H9 (cell line): ENCODE measurements at regions not wholly inside any gene's neighbourhood (a gene's known extent, or its start where the extent isn't known, plus 50 kb on each side); places are given as distances from the start of the nearest gene placed in this dataset.

Experiments used
- DNase-seq: peaks from one replicate; pipeline ENCODE4 v3.0.0-alpha.2; 2017
- H2AFZ ChIP-seq: one replicate; pipeline ENCODE4 v1.6.1; 2013; ENCODE audit warnings: mild to moderate bottlenecking, low read length, control low read depth, moderate library complexity
- H2AK5ac ChIP-seq: 2 replicates; pipeline ENCODE4 v1.6.1; 2013; ENCODE audit warnings: low read length, control low read depth, mixed read lengths; ENCODE audit not compliant: insufficient read length
- H2BK120ac ChIP-seq: one replicate; pipeline ENCODE4 v1.6.1; 2013; ENCODE audit warnings: low read depth, mild to moderate bottlenecking, low read length, control low read depth, inconsistent platforms; ENCODE audit not compliant: poor library complexity, severe bottlenecking
- H2BK12ac ChIP-seq: 2 replicates; pipeline ENCODE4 v1.6.1; 2013; ENCODE audit warnings: low read length, control low read depth, mixed read lengths, low read depth; ENCODE audit not compliant: insufficient read length
- H2BK15ac ChIP-seq: 2 replicates; pipeline ENCODE4 v1.6.1; 2013; ENCODE audit warnings: low read depth, low read length, control low read depth
- H2BK20ac ChIP-seq: one replicate; pipeline ENCODE4 v1.6.1; 2013; ENCODE audit warnings: low read depth, mild to moderate bottlenecking, low read length, control low read depth, inconsistent platforms; ENCODE audit not compliant: poor library complexity, severe bottlenecking
- H2BK5ac ChIP-seq: 2 replicates; pipeline ENCODE4 v1.6.1; 2013; ENCODE audit warnings: low read length, control low read depth, mixed read lengths; ENCODE audit not compliant: insufficient read length
- H3K14ac ChIP-seq: 2 replicates; pipeline ENCODE4 v1.6.1; 2013; ENCODE audit warnings: low read length, control low read depth; ENCODE audit not compliant: insufficient read depth
- H3K18ac ChIP-seq: 2 replicates; pipeline ENCODE4 v1.6.1; 2013; ENCODE audit warnings: low read depth, mild to moderate bottlenecking, mixed read lengths, low read length, control low read depth; ENCODE audit not compliant: insufficient read length
- H3K23ac ChIP-seq: 2 replicates; pipeline ENCODE4 v1.6.1; 2013; ENCODE audit warnings: low read length, control low read depth, mixed read lengths, low read depth; ENCODE audit not compliant: insufficient read length
- H3K23me2 ChIP-seq: 2 replicates; pipeline ENCODE4 v1.6.1; 2013; ENCODE audit warnings: low read depth, mild to moderate bottlenecking, mixed read lengths, low read length, control low read depth; ENCODE audit not compliant: insufficient read length, poor library complexity, severe bottlenecking
- H3K27ac ChIP-seq: 2 replicates; pipeline ENCODE4 v1.5.1; 2013; ENCODE audit warnings: low read length, control low read depth, mixed read lengths, low read depth; ENCODE audit not compliant: insufficient read length
- H3K27me3 ChIP-seq: 2 replicates; pipeline ENCODE4 v1.6.1; 2013; ENCODE audit warnings: low read length, control low read depth, inconsistent platforms; ENCODE audit not compliant: insufficient read depth
- H3K4ac ChIP-seq: 2 replicates; pipeline ENCODE4 v1.6.1; 2013; ENCODE audit warnings: low read depth, mild to moderate bottlenecking, control low read depth, inconsistent platforms, low read length, moderate library complexity
- H3K4me1 ChIP-seq: 2 replicates; pipeline ENCODE4 v1.6.1; 2013; ENCODE audit warnings: low read length, control low read depth, inconsistent platforms; ENCODE audit not compliant: insufficient read depth
- H3K4me2 ChIP-seq: 2 replicates; pipeline ENCODE4 v1.6.1; 2013; ENCODE audit warnings: low read length, control low read depth, mixed read lengths; ENCODE audit not compliant: insufficient read length, insufficient read depth
- H3K56ac ChIP-seq: 2 replicates; pipeline ENCODE4 v1.6.1; 2013; ENCODE audit warnings: low read depth, mild to moderate bottlenecking, mixed read lengths, low read length, control low read depth; ENCODE audit not compliant: insufficient read length
- H3K79me1 ChIP-seq: 2 replicates; pipeline ENCODE4 v1.6.1; 2013; ENCODE audit warnings: low read depth, mild to moderate bottlenecking, moderate library complexity, low read length, control low read depth, inconsistent platforms; ENCODE audit not compliant: insufficient read depth, poor library complexity, severe bottlenecking
- H3K79me2 ChIP-seq: 2 replicates; pipeline ENCODE4 v1.6.1; 2013; ENCODE audit warnings: low read length, control low read depth, inconsistent platforms; ENCODE audit not compliant: insufficient read depth
- H3K9ac ChIP-seq: 2 replicates; pipeline ENCODE4 v1.6.1; 2013; ENCODE audit warnings: low read length, control low read depth, mixed read lengths; ENCODE audit not compliant: insufficient read length; ENCODE audit errors: extremely low read depth
- H3K9me3 ChIP-seq: one replicate; pipeline ENCODE4 v1.6.1; 2013; ENCODE audit warnings: low read depth, low read length, inconsistent platforms; ENCODE audit not compliant: control insufficient read depth
- H3T11ph ChIP-seq: one replicate; pipeline ENCODE4 v1.6.1; 2013; ENCODE audit warnings: mild to moderate bottlenecking, low read length, control low read depth, inconsistent platforms
- H4K20me1 ChIP-seq: one replicate; pipeline ENCODE4 v1.6.1; 2013; ENCODE audit not compliant: control insufficient read depth, insufficient read length, insufficient read depth
- H4K5ac ChIP-seq: 2 replicates; pipeline ENCODE4 v1.6.1; 2013; ENCODE audit warnings: low read depth, mild to moderate bottlenecking, mixed read lengths, low read length, control low read depth; ENCODE audit not compliant: insufficient read length
- H4K8ac ChIP-seq: replicated peaks from 2 replicates; pipeline ENCODE4 v1.6.1; 2013; ENCODE audit warnings: low read length, control low read depth, mixed read lengths, low read depth; ENCODE audit not compliant: insufficient read length
- H4K91ac ChIP-seq: 2 replicates; pipeline ENCODE4 v1.6.1; 2013; ENCODE audit warnings: low read depth, mild to moderate bottlenecking, moderate library complexity, mixed read lengths, low read length, control low read depth; ENCODE audit not compliant: insufficient read length
- H3K27ac Mint-ChIP-seq, 3 experiments: 2 replicates in 2 of 3; 3 replicates in 1 of 3; pipeline ENCODE4 v1.8.0; 2020 to 2021; ENCODE audit warnings: mixed read lengths in 3 of 3, mild to moderate bottlenecking in 1 of 3, moderate library complexity in 1 of 3
- H3K27me3 Mint-ChIP-seq: 2 replicates; pipeline ENCODE4 v1.8.0; 2021; ENCODE audit warnings: low read depth, mild to moderate bottlenecking, moderate library complexity, mixed read lengths
- H3K36me3 Mint-ChIP-seq, 3 experiments: 2 replicates in 2 of 3; 3 replicates in 1 of 3; pipeline ENCODE4 v1.8.0; 2020 to 2021; ENCODE audit warnings: low read depth in 3 of 3, mixed read lengths in 3 of 3; ENCODE audit not compliant: insufficient read depth in 1 of 3
- H3K4me1 Mint-ChIP-seq, 2 experiments: 2 replicates each; pipeline ENCODE4 v1.8.0; 2020; ENCODE audit warnings: mixed read lengths in 2 of 2
- H3K4me3 Mint-ChIP-seq, 2 experiments: 2 replicates in 1 of 2; 3 replicates in 1 of 2; pipeline ENCODE4 v1.8.0; 2020 to 2021; ENCODE audit warnings: mild to moderate bottlenecking in 2 of 2, mixed read lengths in 2 of 2, moderate library complexity in 1 of 2
- H3K9me3 Mint-ChIP-seq, 2 experiments: 2 replicates in 1 of 2; 3 replicates in 1 of 2; pipeline ENCODE4 v1.8.0; 2020; ENCODE audit warnings: mild to moderate bottlenecking in 2 of 2, mixed read lengths in 2 of 2, moderate library complexity in 1 of 2
- CTCF ChIP-seq: fragments of 200-600 bp; sonication (generic); conservative IDR thresholded peaks from 3 replicates; pipeline ENCODE4 v1.8.0; 2021; ENCODE audit warnings: antibody characterized with exemption, mild to moderate bottlenecking
- WGBS: extraction: QIAGEN DNeasy Blood & Tissue Kit; methylation state at CpG from one replicate; pipeline ENCODE4 v1.1.7; 2013; ENCODE audit warnings: missing lambda C conversion rate, low lambda C conversion rate, mixed read lengths; ENCODE audit not compliant: insufficient read length; ENCODE audit errors: extremely low coverage; 5-methylcytosine and 5-hydroxymethylcytosine counted together

GRCh38 chr7:84547331-84547730 lies 352.7 kb upstream of the SEMA3A start:
- Histone ChIP-seq H3K23ac (no peak overlapping the region), H2BK15ac (no peak overlapping the region), H2AFZ (no peak overlapping the region), H4K5ac (no peak overlapping the region), H3K14ac (no peak overlapping the region), H3T11ph (no peak overlapping the region), H3K18ac (no peak overlapping the region), H3K27me3 (no peaks in the 10 kb centered on the region), H2BK120ac (no peak overlapping the region), H4K20me1 (no peaks in the 10 kb centered on the region), H3K4me2 (no peak overlapping the region), H3K27ac (no peak overlapping the region), H4K8ac (no peak overlapping the region), H3K9ac (no peak overlapping the region), H3K79me2 (no peaks in the 10 kb centered on the region), H3K56ac (no peak overlapping the region), H3K4ac (no peak overlapping the region), H2BK12ac (no peak overlapping the region), H3K9me3 (no peaks in the 10 kb centered on the region), H3K23me2 (no peaks in the 10 kb centered on the region), H2BK20ac (no peak overlapping the region), H3K4me1 (no peaks in the 10 kb centered on the region), H2AK5ac (no peak overlapping the region), H3K79me1 (no peaks in the 10 kb centered on the region), H2BK5ac (no peak overlapping the region), H4K91ac (no peak overlapping the region)
- no peaks in the 10 kb centered on the region for H3K36me3 Mint-ChIP-seq
- DNase-seq = no peak
- no peak for TF ChIP-seq CTCF
- no CpG with 5 or more reads among the region's 2 CpGs for WGBS
- peaks cover 20 to 28% of the 10 kb centered on the region in 2 experiments for H3K4me1 Mint-ChIP-seq
- no peaks in the 10 kb centered on the region for H3K9me3 Mint-ChIP-seq
- H3K4me3 Mint-ChIP-seq = no peak overlapping the region
- no peak overlapping the region for H3K27ac Mint-ChIP-seq
- H3K27me3 Mint-ChIP-seq = no peaks in the 10 kb centered on the region
